Fibroblast of lung (primary cell): ENCODE measurements at regions not wholly inside any gene's neighbourhood (a gene's known extent, or its start where the extent isn't known, plus 50 kb on each side); places are given as distances from the start of the nearest gene placed in this dataset.

Source experiments
- EZH2 ChIP-seq: IDR thresholded peaks from 2 replicates; pipeline ENCODE4 v1.5.1; 2012; ENCODE audit warnings: low read length, control low read depth, mild to moderate bottlenecking; ENCODE audit errors: missing control alignments
- TF ChIP-seq, protein P1 (sequence below), 2 donors: IDR thresholded peaks in 1 of 2; conservative IDR thresholded peaks in 1 of 2; 1 replicate in 1 of 2; 2 replicates in 1 of 2; pipeline ENCODE4 v1.5.1; 2011 to 2012; ENCODE audit warnings: low read length in 2 of 2, control low read depth in 1 of 2, inconsistent platforms in 1 of 2, low read depth in 1 of 2, mild to moderate bottlenecking in 1 of 2

- TF ChIP-seq, protein P1, sequence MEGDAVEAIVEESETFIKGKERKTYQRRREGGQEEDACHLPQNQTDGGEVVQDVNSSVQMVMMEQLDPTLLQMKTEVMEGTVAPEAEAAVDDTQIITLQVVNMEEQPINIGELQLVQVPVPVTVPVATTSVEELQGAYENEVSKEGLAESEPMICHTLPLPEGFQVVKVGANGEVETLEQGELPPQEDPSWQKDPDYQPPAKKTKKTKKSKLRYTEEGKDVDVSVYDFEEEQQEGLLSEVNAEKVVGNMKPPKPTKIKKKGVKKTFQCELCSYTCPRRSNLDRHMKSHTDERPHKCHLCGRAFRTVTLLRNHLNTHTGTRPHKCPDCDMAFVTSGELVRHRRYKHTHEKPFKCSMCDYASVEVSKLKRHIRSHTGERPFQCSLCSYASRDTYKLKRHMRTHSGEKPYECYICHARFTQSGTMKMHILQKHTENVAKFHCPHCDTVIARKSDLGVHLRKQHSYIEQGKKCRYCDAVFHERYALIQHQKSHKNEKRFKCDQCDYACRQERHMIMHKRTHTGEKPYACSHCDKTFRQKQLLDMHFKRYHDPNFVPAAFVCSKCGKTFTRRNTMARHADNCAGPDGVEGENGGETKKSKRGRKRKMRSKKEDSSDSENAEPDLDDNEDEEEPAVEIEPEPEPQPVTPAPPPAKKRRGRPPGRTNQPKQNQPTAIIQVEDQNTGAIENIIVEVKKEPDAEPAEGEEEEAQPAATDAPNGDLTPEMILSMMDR (conservative IDR thresholded peaks at IDR 0.05 in 1 of 2, IDR thresholded peaks at IDR 0.05 in 1 of 2; ENCODE audit: low read depth in 1 of 2, low read length in 2 of 2) = no peak
- no peak for TF ChIP-seq EZH2
Measured at GRCh38 chr5:112063191-112063590, 306.2 kb upstream of the NREP start.
